ENCODE measurements at regions not wholly inside any gene's neighbourhood (a gene's known extent, or its start where the extent isn't known, plus 50 kb on each side); places are given as distances from the start of the nearest gene placed in this dataset.
"Not testable (repeated sequence)": the region's sequence is repeated elsewhere in the genome, so short reads cannot be mapped to it uniquely, and the experiment has no call there.

DNA sequence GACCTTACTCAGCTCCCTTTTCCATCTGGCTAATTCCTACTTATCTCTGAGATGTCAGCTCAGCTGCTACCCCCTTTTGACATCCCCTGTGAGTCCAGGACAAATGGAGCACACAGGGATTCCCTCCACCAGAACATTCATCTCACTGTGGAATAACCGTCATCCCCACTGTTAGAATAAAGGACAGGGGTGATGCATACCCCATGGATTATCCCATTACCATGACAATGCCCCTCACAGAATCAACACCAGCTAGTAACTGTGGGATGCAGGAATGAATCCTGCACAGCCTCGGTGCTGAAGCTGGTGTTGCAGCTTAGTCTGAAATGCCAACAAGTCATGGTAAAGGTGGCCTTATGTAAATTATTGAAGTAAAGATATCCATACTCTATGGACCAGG is 624.8 kb upstream of the RAB6C start:
- no peak for DNase-seq

DNA sequence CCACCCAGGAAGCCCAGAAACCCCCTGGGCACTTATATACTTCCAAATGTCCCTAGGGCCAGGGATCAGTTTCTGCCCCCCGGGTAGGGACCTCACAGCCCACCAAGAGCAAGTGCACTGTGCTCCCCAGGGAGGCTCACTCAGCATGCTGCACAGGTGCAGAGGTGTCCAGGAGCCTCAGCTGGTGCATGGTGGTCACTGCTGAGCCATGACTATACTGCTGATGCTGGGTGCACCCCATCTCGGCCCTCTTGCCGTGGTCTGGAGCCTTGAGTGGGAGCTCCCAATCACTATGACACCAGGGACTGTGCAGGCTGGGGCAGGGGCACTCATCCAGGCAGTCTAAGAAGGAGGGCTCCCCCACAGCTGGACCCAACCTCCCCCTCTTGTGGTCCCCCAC is 617.8 kb upstream of the RAB6C start:
- DNase-seq, result no peak

DNA sequence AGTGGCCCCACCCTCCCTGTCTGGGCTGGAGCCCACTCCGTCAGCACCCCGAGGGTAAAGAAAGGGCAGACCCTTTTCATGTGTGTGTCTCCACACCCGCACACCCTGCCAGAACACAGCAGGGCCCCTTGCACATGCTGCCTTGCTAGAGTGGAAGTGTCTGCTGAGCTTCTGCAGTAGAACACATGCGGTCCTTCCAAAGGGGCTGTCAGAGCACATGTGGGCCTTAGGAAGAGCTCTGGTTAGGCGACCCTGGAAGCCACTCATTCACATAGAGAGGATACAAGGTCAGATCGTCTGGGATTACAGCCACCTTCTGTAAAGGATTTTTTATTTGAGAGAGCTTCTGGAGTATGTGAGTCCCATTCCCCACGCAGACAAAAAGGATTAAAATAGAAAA is 613.2 kb upstream of the RAB6C start:
- DNase-seq, result no peak

DNA sequence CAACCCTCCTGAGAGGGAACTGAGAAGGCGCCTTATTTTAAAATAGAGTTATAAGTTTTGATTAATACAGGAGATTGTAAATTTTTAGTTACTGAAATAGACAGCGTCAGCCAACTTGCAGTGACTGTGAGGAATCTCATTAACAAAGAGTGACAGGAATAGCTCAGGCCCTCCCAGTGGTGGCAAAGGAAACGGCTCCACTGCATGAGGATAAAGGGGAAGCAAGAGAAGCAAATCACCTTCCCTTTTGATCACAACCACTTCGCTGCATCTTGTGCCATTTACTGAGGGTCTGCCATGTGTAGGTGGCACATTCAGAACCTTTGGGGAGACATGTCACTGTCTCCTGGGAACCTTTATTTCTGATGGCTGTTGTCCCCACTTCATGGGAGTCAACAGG is 612.4 kb upstream of the RAB6C start:
- no peak for DNase-seq

DNA sequence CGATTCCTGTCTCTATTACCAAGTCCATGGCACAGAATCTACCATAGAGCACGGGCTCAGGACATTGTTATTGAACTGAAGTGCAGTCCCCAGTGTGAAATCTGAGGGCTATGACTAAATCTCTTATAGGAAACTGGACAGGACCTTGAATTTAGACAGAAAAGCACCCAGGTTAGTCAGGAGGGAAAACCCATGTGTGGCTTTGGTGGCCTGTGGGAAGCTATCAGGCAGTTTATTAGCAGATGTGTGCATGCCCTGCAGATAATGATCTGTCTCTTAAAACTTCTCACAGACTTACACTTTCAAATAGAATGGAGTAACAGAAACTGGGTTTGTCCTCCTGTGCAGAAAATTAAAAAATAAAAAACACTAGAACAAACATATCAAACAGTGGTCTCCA is 610.0 kb upstream of the RAB6C start:
- no peak for DNase-seq

DNA sequence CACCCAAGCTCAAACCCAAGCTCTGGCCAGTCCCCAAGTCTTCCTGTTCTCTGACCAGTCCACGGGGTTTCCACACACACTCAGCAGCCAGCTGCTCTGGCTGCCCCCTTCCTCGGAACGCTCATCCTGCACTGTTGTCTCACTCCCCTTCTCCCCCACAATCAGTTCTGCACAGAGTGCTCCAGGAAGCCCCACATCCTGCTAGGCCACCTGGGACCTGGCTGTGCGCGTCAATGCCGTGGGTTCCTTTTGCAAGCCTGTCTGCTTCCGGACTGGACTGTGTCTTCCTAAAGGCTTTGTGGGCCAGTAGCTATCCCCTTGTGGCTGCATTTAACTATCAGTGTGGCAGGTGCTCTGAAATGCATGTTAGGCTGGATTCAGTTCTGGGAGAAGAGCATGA is 605.0 kb upstream of the RAB6C start:
- no peak for DNase-seq

- DNase-seq, result no peak
Observed at GRCh38 chr2:129375632-129376425, 603.6 kb upstream of the RAB6C start.

DNA sequence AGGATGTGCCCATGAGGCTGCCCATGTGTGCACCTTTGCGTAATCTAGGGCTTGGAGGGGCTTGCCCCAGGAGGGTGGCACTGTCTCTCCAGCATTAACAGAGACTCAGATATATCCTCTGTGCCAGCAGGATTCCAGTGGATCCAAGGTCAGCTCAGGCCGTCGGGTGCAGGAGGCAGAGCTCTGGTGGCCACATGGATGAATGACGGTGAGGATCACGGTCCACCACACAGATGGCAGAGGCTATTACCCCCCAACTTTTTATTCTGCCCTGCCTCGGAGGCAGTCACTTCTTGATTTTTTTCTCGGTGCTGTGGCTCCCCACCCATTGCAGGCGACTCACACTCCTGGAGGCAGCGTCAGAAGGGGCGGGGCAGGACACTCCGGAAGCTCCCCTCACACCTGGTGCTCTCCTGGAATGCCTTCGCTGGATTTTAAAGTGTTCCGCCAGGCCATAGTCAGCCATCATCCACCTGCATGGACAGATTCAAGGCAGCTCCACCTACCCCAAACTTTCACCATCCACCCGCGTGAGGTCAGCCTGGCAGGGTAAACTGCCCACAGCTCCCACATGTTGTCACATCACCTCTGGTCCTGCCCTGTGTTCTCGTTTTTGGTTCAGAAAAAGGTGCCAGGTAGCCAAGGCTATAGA is 602.9 kb upstream of the RAB6C start:
- no peak for DNase-seq

DNA sequence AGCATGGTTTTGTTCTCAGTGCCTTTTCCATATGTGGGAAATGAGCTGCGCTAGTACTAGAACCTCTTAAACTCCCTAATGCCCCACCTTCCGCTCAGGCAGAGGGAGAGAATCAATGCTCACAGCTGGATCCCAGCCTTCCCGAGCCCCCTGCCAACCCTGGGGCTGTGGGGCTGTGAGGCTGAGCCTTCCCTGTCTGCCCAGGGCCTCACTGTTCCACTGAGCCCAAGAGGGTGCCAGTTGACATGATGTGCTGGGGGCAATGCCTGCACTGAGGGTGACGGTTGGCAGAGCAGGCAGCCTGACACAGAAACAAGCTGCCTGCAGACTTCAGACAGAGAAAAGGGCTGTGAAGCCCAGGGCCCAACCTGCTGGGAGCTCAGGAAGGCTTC is 602.4 kb upstream of the RAB6C start:
- DNase-seq, result no peak

DNA sequence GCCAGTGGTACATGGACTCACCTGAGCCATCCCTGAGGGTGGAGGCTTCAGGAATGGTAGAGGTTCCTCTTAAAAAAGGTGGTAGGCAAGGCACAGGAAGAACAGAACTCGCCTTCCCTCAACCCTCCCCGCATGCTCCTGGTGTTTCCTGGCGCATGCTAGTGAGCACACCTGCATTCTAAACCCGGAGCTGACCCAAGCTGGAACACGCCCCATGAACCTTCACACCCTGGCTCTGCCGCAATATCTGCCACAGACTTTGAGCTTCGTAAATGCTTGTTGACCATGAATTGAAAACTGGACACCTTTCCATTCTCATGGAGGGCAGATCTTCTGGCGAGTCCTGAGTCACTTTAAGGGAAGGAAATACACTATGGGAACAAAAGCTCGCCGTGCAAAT is 601.3 kb upstream of the RAB6C start:
- no peak for DNase-seq

DNA sequence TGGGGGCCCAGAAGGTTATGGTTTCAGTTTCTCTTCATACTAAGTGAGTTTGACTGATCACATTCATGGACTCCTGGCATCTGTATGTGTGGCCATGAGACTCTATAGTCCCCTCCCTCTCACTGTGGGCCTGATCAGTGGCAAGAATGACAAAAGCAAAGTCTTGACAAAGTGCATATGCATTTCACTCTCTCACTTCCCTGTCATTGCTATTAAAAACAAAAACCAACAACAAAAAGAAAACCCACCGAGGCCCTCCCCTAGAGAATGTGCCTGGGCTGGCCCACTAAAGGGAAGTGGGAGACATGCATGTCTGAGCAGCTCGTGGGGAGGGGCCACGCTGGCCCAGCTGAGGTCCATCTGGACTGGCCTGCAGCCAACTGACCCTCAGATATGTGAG is 600.1 kb upstream of the RAB6C start:
- DNase-seq, result no peak

DNA sequence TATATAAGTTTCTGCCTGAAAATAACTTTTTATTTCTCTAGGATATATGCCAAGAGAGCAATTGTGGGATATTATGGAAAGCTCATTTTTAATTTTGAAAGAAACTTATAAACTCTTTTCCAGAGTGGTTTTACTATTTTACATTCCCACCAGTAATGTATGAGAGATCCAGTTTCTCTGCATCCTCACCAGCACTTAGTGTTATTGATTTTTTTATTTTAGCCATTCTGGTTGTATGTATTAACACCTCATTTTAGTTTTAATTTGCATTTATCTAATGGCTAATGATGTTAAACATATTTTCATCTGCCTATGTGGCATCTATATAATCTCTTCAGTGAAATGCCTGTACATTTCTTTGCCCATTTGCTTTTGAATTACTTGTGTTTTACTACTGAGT is 597.7 kb upstream of the RAB6C start:
- DNase-seq, result no peak

GRCh38 chr2:129388870-129389269 is 590.6 kb upstream of the RAB6C start:
- DNase-seq, result no peak

DNA sequence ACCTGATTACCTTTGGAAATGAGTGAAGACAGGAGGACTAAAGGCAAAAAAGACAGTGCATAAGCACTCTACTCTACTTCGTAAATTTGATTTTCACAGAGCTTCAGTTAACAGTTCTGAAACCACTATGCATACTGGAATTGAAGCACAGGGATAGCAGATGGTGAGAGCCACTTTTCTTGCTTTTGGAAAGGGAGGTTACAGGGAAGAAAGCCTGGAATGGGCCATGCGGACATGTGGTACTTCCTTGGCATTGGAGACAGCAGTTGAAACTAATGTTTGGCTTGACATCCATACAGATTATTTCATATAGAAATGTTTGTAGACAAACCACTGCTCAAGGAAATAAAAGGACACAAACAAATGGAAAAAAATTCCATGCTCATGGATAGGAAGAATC is 585.6 kb upstream of the RAB6C start:
- no peak for DNase-seq

- DNase-seq, result no peak
Observed at GRCh38 chr2:129396980-129397599, 582.4 kb upstream of the RAB6C start.

DNA sequence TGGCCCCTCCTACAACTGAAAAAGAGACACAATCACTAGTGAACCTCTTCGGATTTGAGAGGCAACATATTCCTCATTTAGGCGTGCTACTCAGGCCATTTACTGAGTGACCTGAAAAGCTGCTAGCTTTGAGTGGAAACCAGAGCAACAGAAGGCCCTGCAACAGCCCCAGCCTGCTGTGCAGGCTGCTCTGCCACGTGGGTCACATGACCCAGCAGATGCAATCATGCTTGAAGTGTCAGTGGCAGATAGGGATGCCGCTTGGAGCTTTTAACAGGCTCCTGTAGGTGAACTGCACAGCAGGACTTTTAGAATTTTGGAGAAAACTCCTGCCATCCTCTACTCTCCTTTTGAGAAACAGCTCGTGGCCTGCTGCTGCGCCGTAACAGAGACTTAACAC is 578.6 kb upstream of the RAB6C start:
- DNase-seq, result no peak

DNA sequence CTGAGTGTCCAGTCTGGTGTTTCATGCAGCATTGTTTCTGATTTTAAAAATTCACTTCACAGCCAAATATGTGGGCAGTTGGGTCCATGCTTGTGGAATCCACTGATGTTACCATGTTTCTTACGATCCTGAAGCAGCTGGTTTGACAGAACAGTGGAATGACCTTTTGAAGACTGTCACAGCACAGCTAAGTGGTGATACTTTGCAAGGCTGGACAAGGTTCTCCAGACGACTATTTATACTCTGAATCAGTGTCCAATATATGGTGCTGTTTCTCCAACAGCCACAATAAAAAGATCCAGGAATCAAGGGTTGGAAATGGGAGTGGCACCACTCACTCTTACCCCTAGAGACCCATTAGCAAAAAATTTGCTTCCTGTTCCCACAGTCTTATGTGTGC is 577.4 kb upstream of the RAB6C start:
- DNase-seq, result no peak

- no peak for DNase-seq
Observed at GRCh38 chr2:129404000-129404685, 575.3 kb upstream of the RAB6C start.

- DNase-seq, result no peak
Observed at GRCh38 chr2:129408570-129408969, 570.9 kb upstream of the RAB6C start.

DNA sequence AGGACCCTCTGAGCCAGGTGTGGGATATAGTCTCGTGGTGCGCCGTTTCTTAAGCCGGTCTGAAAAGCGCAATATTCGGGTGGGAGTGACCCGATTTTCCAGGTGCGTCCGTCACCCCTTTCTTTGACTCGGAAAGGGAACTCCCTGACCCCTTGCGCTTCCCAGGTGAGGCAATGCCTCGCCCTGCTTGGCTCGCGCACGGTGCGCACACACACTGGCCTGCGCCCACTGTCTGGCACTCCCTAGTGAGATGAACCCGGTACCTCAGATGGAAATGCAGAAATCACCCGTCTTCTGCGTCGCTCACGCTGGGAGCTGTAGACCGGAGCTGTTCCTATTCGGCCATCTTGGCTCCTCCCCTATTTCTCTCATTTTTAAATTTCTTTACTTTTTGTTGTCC is 562.4 kb upstream of the RAB6C start:
- DNase-seq, result not testable (repeated sequence)

GRCh38 chr2:129422028-129422427 is 557.4 kb upstream of the RAB6C start:
- DNase-seq, result no peak

DNA sequence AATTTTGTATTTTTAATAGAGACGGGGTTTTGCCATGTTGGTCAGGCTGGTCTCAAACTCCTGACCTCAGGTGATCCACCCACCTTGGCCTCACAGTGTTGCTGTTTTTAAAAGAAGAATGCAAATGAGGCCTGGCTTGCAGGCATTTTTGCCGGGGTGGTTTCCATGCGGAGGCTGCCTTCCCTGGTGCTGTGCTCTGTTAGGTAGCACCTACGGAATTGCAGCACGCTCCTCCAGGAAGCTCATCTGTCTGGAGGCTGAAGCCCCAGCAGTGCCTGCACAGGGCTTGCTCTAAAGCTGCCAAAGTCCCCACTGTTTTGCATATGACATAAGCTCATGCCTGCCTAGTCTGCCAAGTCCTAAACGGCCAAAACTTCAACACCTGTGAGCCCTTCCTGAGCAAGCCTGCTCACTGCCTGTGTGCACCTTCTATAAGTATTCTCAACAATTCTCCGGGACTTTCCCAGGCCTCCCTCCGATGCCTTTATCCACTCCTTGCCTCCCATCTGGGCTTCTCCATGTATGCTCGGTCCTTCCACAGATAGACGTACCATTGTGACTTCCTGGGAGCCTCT is 551.3 kb upstream of the RAB6C start:
- no peak for DNase-seq

- DNase-seq, result no peak
Observed at GRCh38 chr2:129430911-129431310, 548.6 kb upstream of the RAB6C start.

Measured in cerebellar nuclear complex (tissue), 1 donor.